Panc1 (cell line): ENCODE measurements at regions not wholly inside any gene's neighbourhood (a gene's known extent, or its start where the extent isn't known, plus 50 kb on each side); places are given as distances from the start of the nearest gene placed in this dataset.

ENCODE experiments used
- POLR2AphosphoS5 ChIP-seq: IDR thresholded peaks from 2 replicates; pipeline ENCODE4 v1.6.1; 2012; ENCODE audit warnings: mild to moderate bottlenecking, low read depth, low read length, moderate library complexity
- SIN3A ChIP-seq: IDR thresholded peaks from 2 replicates; pipeline ENCODE4 v1.6.1; 2012; ENCODE audit warnings: low read depth, mild to moderate bottlenecking, low read length, moderate library complexity, borderline replicate concordance; ENCODE audit not compliant: insufficient read depth
- TCF7L2 ChIP-seq: IDR thresholded peaks from 2 replicates; pipeline ENCODE4 v1.6.1; 2011; ENCODE audit warnings: mild to moderate bottlenecking, low read depth, low read length, inconsistent platforms
- TF ChIP-seq, protein P1 (sequence below): fragments of 450-650 bp; IDR thresholded peaks from 2 replicates; pipeline ENCODE4 v1.5.1; 2017; ENCODE audit warnings: mild to moderate bottlenecking
- TF ChIP-seq, protein P2 (sequence below), 2 experiments: IDR thresholded peaks; 2 replicates each; pipeline ENCODE4 v1.6.1; 2011 to 2012; ENCODE audit warnings: low read depth in 2 of 2, control low read depth in 1 of 2, low read length in 1 of 2, mild to moderate bottlenecking in 1 of 2, moderate library complexity in 1 of 2; ENCODE audit not compliant: insufficient read depth in 1 of 2

- TF ChIP-seq, protein P1, sequence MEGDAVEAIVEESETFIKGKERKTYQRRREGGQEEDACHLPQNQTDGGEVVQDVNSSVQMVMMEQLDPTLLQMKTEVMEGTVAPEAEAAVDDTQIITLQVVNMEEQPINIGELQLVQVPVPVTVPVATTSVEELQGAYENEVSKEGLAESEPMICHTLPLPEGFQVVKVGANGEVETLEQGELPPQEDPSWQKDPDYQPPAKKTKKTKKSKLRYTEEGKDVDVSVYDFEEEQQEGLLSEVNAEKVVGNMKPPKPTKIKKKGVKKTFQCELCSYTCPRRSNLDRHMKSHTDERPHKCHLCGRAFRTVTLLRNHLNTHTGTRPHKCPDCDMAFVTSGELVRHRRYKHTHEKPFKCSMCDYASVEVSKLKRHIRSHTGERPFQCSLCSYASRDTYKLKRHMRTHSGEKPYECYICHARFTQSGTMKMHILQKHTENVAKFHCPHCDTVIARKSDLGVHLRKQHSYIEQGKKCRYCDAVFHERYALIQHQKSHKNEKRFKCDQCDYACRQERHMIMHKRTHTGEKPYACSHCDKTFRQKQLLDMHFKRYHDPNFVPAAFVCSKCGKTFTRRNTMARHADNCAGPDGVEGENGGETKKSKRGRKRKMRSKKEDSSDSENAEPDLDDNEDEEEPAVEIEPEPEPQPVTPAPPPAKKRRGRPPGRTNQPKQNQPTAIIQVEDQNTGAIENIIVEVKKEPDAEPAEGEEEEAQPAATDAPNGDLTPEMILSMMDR = no peak
- TF ChIP-seq SIN3A (no peak), POLR2AphosphoS5 (no peak), TCF7L2 (no peak)
- TF ChIP-seq, protein P2, sequence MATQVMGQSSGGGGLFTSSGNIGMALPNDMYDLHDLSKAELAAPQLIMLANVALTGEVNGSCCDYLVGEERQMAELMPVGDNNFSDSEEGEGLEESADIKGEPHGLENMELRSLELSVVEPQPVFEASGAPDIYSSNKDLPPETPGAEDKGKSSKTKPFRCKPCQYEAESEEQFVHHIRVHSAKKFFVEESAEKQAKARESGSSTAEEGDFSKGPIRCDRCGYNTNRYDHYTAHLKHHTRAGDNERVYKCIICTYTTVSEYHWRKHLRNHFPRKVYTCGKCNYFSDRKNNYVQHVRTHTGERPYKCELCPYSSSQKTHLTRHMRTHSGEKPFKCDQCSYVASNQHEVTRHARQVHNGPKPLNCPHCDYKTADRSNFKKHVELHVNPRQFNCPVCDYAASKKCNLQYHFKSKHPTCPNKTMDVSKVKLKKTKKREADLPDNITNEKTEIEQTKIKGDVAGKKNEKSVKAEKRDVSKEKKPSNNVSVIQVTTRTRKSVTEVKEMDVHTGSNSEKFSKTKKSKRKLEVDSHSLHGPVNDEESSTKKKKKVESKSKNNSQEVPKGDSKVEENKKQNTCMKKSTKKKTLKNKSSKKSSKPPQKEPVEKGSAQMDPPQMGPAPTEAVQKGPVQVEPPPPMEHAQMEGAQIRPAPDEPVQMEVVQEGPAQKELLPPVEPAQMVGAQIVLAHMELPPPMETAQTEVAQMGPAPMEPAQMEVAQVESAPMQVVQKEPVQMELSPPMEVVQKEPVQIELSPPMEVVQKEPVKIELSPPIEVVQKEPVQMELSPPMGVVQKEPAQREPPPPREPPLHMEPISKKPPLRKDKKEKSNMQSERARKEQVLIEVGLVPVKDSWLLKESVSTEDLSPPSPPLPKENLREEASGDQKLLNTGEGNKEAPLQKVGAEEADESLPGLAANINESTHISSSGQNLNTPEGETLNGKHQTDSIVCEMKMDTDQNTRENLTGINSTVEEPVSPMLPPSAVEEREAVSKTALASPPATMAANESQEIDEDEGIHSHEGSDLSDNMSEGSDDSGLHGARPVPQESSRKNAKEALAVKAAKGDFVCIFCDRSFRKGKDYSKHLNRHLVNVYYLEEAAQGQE (IDR thresholded peaks at IDR 0.05; ENCODE audit: insufficient read depth in 1 of 2, low read depth in 2 of 2, low read length in 1 of 2) = no peak
These were observed 168.2 kb downstream of the SAMD5 start for GRCh38 chr6:147676495-147677199.
